Heart right ventricle (tissue), 16 donors: ENCODE measurements at regions not wholly inside any gene's neighbourhood (a gene's known extent, or its start where the extent isn't known, plus 50 kb on each side); places are given as distances from the start of the nearest gene placed in this dataset.

ENCODE experiments used
- ATAC-seq, 8 donors: fragments of 200-7000 bp; cut with Tn5 transposase; one replicate each; pipeline ENCODE4 v1.9.1; 2020; ENCODE audit warnings: mild to moderate bottlenecking in 8 of 8, moderate library complexity in 8 of 8, moderate number of reproducible peaks in 1 of 8
- DNase-seq, 2 donors: peaks; one replicate each; pipeline ENCODE4 v3.0.0-alpha.2; 2020
- H3K27ac ChIP-seq, 10 donors: fragments of 200-600 bp; sonication (generic) in 2 of 10; one replicate each; pipeline versions ENCODE4 v1.5.0 to v1.8.0; 2020 to 2022; ENCODE audit warnings: mild to moderate bottlenecking in 3 of 10
- H3K27me3 ChIP-seq, 7 donors: fragments of 200-600 bp; one replicate each; pipeline ENCODE4 v1.8.0; 2021 to 2022; ENCODE audit warnings: mild to moderate bottlenecking in 2 of 7
- H3K36me3 ChIP-seq, 9 donors: fragments of 200-600 bp; sonication (generic) in 1 of 9; one replicate each; pipeline versions ENCODE4 v1.5.0 to v1.8.0; 2020 to 2022; ENCODE audit warnings: mild to moderate bottlenecking in 2 of 9
- H3K4me1 ChIP-seq, 9 donors: fragments of 200-600 bp; sonication (generic) in 1 of 9; one replicate each; pipeline versions ENCODE4 v1.5.0 to v1.8.0; 2020 to 2022; ENCODE audit warnings: mild to moderate bottlenecking in 4 of 9
- H3K4me3 ChIP-seq, 10 donors: fragments of 200-600 bp; sonication (generic) in 2 of 10; one replicate each; pipeline versions ENCODE4 v1.5.0 to v1.8.0; 2020 to 2022; ENCODE audit warnings: mild to moderate bottlenecking in 7 of 10, moderate library complexity in 2 of 10
- H3K9me3 ChIP-seq, 11 donors: fragments of 200-600 bp in 10 of 11; sonication (generic) in 2 of 11; one replicate each; pipeline versions ENCODE4 v1.5.0 to v1.8.0; 2013 to 2022; ENCODE audit warnings: mild to moderate bottlenecking in 2 of 11, control low read depth in 1 of 11, moderate library complexity in 1 of 11
- CTCF ChIP-seq, 9 donors: fragments of 200-600 bp; sonication (generic) in 2 of 9; IDR thresholded peaks; one replicate each; pipeline versions ENCODE4 v1.5.0 to v1.8.0; 2021 to 2022; ENCODE audit warnings: antibody characterized with exemption in 9 of 9, mild to moderate bottlenecking in 5 of 9, moderate library complexity in 1 of 9
- WGBS, 2 donors: extraction: QIAGEN DNeasy Blood & Tissue Kit; methylation state at CpG; one replicate each; pipeline ENCODE4 v1.1.7; 2013; ENCODE audit warnings: inconsistent platforms in 1 of 2; 5-methylcytosine and 5-hydroxymethylcytosine counted together
- intact Hi-C, 10 donors: fragments of 100-400 bp; cut with DNase I; formaldehyde crosslinking; loops; one replicate each; pipeline versions ENCODE4 v1.11.1 to v1.14.2; 2022
- donor health status: Arrhythmogenic right ventricular cardiomyopathy.
- donor health status: ischemic (EF 13 %, LVEDD 7.1; RV severe dilation, severe dysfunction).
- donor health status: healthy with polysubstance abuse.
- donor health status: DM: no; HTN: yes; CAD: no.
- donor health status: DM: no; HTN: no; CAD: no.
- donor health status: ischemic (EF 25% LVEDD 6.9; RV normal size, moderate dysfunction).
- donor health status: ischemic (EF 25% LVEDD 5.7; RV mildly dilated, moderate dysfunction).
- donor health status: healthy.
- donor health status: DM: yes; HTN: yes; CAD: no.
- donor health status: Ischemic cardiomyopathy.
- donor health status: ischemic (EF 35%, LVEDD 5.7; RV mildly dilated, moderate dysfunction).
- donor health status: nonischemic (EF 11% LVEDD 7.7; RV severe dilation, severe dysfunction).
- donor health status: DM: yes; HTN: yes; CAD: no.
- donor health status: PGD.
- donor health status: ischemic (EF 29% LVEDD 5.4; RV normal size, mild dysfunction).
- donor health status: nonischemic (EF 23%, LVEDD 6.1; RV moderate dilation, normal function).

- no peak overlapping the region for H3K27ac ChIP-seq
- no peak for ATAC-seq
- DNase-seq: no peak
- intact Hi-C loops: no loop called here
- H3K36me3 ChIP-seq: no peaks in the 10 kb centered on the region
- 95 to 97% methylated on average over 4 of the region's 4 CpGs for WGBS, 2 donors
- TF ChIP-seq CTCF (IDR thresholded peaks at IDR 0.05): no peak
- H3K9me3 ChIP-seq: no peaks in the 10 kb centered on the region
- no peak overlapping the region for H3K4me3 ChIP-seq
- H3K27me3 ChIP-seq: peaks cover 0 to 9% (median 0%) of the 10 kb centered on the region in 7 donors
- no peaks in the 10 kb centered on the region for H3K4me1 ChIP-seq
These were observed 490.3 kb downstream of the BUD13 start for GRCh38 chr11:116282481-116282880.

- no peak for ATAC-seq
- Histone ChIP-seq H3K36me3 (no peaks in the 10 kb centered on the region), H3K27ac (no peak overlapping the region), H3K4me3 (no peak overlapping the region), H3K27me3 (peaks cover 0 to 13% (median 5%) of the 10 kb centered on the region in 7 donors), H3K9me3 (no peaks in the 10 kb centered on the region), H3K4me1 (peaks cover 0 to 4% (median under 1%) of the 10 kb centered on the region in 9 donors)
- intact Hi-C loops: no loop called here
- DNase-seq: no peak
- WGBS, 2 donors: 85 to 88% methylated on average over 13 of the region's 13 CpGs
- no peak for TF ChIP-seq CTCF (IDR thresholded peaks at IDR 0.05)
These were observed 491.3 kb downstream of the BUD13 start for GRCh38 chr11:116281173-116282160.

GRCh38 chr11:116279511-116279910 is 493.3 kb downstream of the BUD13 start:
- no peak overlapping the region for H3K27ac ChIP-seq
- no peak for TF ChIP-seq CTCF (IDR thresholded peaks at IDR 0.05)
- no peaks in the 10 kb centered on the region for H3K36me3 ChIP-seq
- DNase-seq: no peak
- WGBS, 2 donors: 67 to 72% methylated on average over 4 of the region's 4 CpGs
- intact Hi-C loops: loop anchor here in 9 of 10 donors (5.0 kb wide), 7 partner anchors 62 to 1507 kb away; no protein-coding TSS in a partner anchor
- H3K9me3 ChIP-seq: no peaks in the 10 kb centered on the region
- H3K4me3 ChIP-seq: no peak overlapping the region
- H3K27me3 ChIP-seq: peaks cover 0 to 16% (median 6%) of the 10 kb centered on the region in 7 donors
- no peak for ATAC-seq
- H3K4me1 ChIP-seq: peaks cover 0 to 10% (median 4%) of the 10 kb centered on the region in 9 donors

GRCh38 chr11:116278076-116278475 is 494.7 kb downstream of the BUD13 start:
- DNase-seq (no peak), ATAC-seq (no peak)
- intact Hi-C loops: loop anchor here in 9 of 10 donors (5.0 kb wide), 7 partner anchors 61 to 1506 kb away; no protein-coding TSS in a partner anchor
- Histone ChIP-seq H3K9me3 (no peaks in the 10 kb centered on the region), H3K4me1 (peaks cover 0 to 10% (median 4%) of the 10 kb centered on the region in 9 donors), H3K36me3 (no peaks in the 10 kb centered on the region), H3K27me3 (peaks cover 0 to 17% (median 6%) of the 10 kb centered on the region in 7 donors), H3K27ac (no peak overlapping the region), H3K4me3 (no peak overlapping the region)
- TF ChIP-seq CTCF (IDR thresholded peaks at IDR 0.05): no peak
- WGBS, 2 donors: 90 to 93% methylated on average over 4 of the region's 4 CpGs
